ENCODE measurements at regions not wholly inside any gene's neighbourhood (a gene's known extent, or its start where the extent isn't known, plus 50 kb on each side); places are given as distances from the start of the nearest gene placed in this dataset.

- no peak overlapping the region for H4K91ac ChIP-seq (ENCODE audit: insufficient read depth, low read depth, low read length)
- CTCF ChIA-PET: no interaction called here
- no peak overlapping the region for H2AK5ac ChIP-seq (ENCODE audit: low read depth, low read length)
- intact Hi-C loops (cut with micrococcal nuclease) (no loop called here), dilution Hi-C loops (cut with HindIII; ENCODE audit: low sequenced_read_pairs, unreplicated experiment) (no loop called here), in situ Hi-C loops (cut with MboI; ENCODE audit: low sequenced_read_pairs) (no loop called here)
- H3K9me3 ChIP-seq (ENCODE audit: control insufficient read depth, insufficient read depth, low read length): peaks cover 2% of the 10 kb centered on the region; the same call in 1 of the 2 replicates
- H4K8ac ChIP-seq (ENCODE audit: low read depth in 2 of 2, low read length in 2 of 2): no peak overlapping the region
- no peak overlapping the region for H2BK5ac ChIP-seq (ENCODE audit: low read depth, low read length, poor library complexity, severe bottlenecking)
- no peak overlapping the region for H2BK20ac ChIP-seq (ENCODE audit: low read depth, low read length)
- H3K4me2 ChIP-seq (ENCODE audit: low read depth, low read length): no peak overlapping the region
- no peak overlapping the region for H2AFZ ChIP-seq (replicated peaks; ENCODE audit: low read length, poor library complexity)
- BruUV-seq (replicated peaks): no TSS peak
- no peaks in the 10 kb centered on the region for H4K20me1 ChIP-seq (ENCODE audit: insufficient read depth, low read length)
- no peaks in the 10 kb centered on the region for H3K36me3 ChIP-seq (ENCODE audit: control insufficient read depth, insufficient read depth, low read length)
- POLR2A ChIA-PET (ENCODE audit: unreplicated experiment): no interaction called here
- H3K4ac ChIP-seq (ENCODE audit: low read depth, low read length): no peak overlapping the region
- TF ChIP-seq MAFK (IDR thresholded peaks at IDR 0.05; ENCODE audit: low read depth, low read length) (no peak), RAD21 (IDR thresholded peaks at IDR 0.05; ENCODE audit: low read length) (no peak), FOS (IDR thresholded peaks at IDR 0.05; ENCODE audit: low read depth, low read length) (no peak), MAZ (IDR thresholded peaks at IDR 0.05; ENCODE audit: borderline replicate concordance, low read depth, low read length) (no peak), CHD1 (IDR thresholded peaks at IDR 0.05; ENCODE audit: low read depth, low read length) (no peak), BHLHE40 (IDR thresholded peaks at IDR 0.05; ENCODE audit: low read depth, low read length) (no peak), RFX5 (IDR thresholded peaks at IDR 0.05; ENCODE audit: low read depth, low read length) (no peak), POLR2A (IDR thresholded peaks at IDR 0.05; ENCODE audit: low read depth, low read length) (no peak), CEBPB (IDR thresholded peaks at IDR 0.05; ENCODE audit: low read depth, low read length) (no peak), USF2 (IDR thresholded peaks at IDR 0.05; ENCODE audit: low read depth, low read length) (no peak), NFE2L2 (IDR thresholded peaks at IDR 0.05; ENCODE audit: low read depth, low read length) (no peak), MXI1 (IDR thresholded peaks at IDR 0.05; ENCODE audit: borderline replicate concordance, low read depth, low read length) (no peak), SMC3 (IDR thresholded peaks at IDR 0.05; ENCODE audit: low read depth, low read length) (no peak), RCOR1 (IDR thresholded peaks at IDR 0.05; ENCODE audit: insufficient replicate concordance, low read length) (no peak)
- TF ChIP-seq, protein P1, sequence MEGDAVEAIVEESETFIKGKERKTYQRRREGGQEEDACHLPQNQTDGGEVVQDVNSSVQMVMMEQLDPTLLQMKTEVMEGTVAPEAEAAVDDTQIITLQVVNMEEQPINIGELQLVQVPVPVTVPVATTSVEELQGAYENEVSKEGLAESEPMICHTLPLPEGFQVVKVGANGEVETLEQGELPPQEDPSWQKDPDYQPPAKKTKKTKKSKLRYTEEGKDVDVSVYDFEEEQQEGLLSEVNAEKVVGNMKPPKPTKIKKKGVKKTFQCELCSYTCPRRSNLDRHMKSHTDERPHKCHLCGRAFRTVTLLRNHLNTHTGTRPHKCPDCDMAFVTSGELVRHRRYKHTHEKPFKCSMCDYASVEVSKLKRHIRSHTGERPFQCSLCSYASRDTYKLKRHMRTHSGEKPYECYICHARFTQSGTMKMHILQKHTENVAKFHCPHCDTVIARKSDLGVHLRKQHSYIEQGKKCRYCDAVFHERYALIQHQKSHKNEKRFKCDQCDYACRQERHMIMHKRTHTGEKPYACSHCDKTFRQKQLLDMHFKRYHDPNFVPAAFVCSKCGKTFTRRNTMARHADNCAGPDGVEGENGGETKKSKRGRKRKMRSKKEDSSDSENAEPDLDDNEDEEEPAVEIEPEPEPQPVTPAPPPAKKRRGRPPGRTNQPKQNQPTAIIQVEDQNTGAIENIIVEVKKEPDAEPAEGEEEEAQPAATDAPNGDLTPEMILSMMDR (conservative IDR thresholded peaks at IDR 0.05; ENCODE audit: low read depth, low read length): no peak
- TF ChIP-seq, protein P2, sequence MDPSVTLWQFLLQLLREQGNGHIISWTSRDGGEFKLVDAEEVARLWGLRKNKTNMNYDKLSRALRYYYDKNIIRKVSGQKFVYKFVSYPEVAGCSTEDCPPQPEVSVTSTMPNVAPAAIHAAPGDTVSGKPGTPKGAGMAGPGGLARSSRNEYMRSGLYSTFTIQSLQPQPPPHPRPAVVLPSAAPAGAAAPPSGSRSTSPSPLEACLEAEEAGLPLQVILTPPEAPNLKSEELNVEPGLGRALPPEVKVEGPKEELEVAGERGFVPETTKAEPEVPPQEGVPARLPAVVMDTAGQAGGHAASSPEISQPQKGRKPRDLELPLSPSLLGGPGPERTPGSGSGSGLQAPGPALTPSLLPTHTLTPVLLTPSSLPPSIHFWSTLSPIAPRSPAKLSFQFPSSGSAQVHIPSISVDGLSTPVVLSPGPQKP (IDR thresholded peaks at IDR 0.05; ENCODE audit: borderline replicate concordance, low read depth, low read length): no peak
- H3K79me1 ChIP-seq (ENCODE audit: low read depth in 1 of 2, low read length in 2 of 2): no peaks in the 10 kb centered on the region; a peak in 1 of 4 replicates
- H4K5ac ChIP-seq (ENCODE audit: low read depth, low read length): no peak overlapping the region
- H2BK120ac ChIP-seq (ENCODE audit: low read depth, low read length): no peak overlapping the region
- H3K9me1 ChIP-seq (ENCODE audit: insufficient read depth, low read length): no peaks in the 10 kb centered on the region
- no peak overlapping the region for H3K18ac ChIP-seq (ENCODE audit: low read depth, low read length)
- H3K56ac ChIP-seq (ENCODE audit: extremely low read depth, insufficient read depth, low read length): no peak overlapping the region
- H3K27me3 ChIP-seq (ENCODE audit: control insufficient read depth, insufficient read depth, low read length): no peaks in the 10 kb centered on the region; the same call in 1 of the 2 replicates
- H3K27ac ChIP-seq (ENCODE audit: insufficient read depth, low read length): no peak overlapping the region
- ATAC-seq (ENCODE audit: low read depth) (no peak), DNase-seq (no peak)
- 83% methylated on average over 6 of the region's 11 CpGs; no CpG with 5 or more reads in 1 of the 2 experiments for WGBS, 2 experiments (ENCODE audit: extremely low coverage in 2 of 2, insufficient read length in 1 of 2)
- H3K23ac ChIP-seq (ENCODE audit: low read depth, low read length): no peak overlapping the region
- H2AK9ac ChIP-seq (replicated peaks; ENCODE audit: low read depth, low read length, poor library complexity): no peak overlapping the region
- H3K9ac ChIP-seq (ENCODE audit: low read depth, low read length): no peak overlapping the region
- no peaks in the 10 kb centered on the region; the same call in 1 of the 2 replicates for H3K4me1 ChIP-seq (ENCODE audit: control insufficient read depth, insufficient read depth, low read length)
- no peak overlapping the region for H2BK15ac ChIP-seq (ENCODE audit: low read depth, low read length)
- no peak overlapping the region for H3K14ac ChIP-seq (replicated peaks; ENCODE audit: low read depth, low read length)
- no peak overlapping the region for H3K4me3 ChIP-seq (ENCODE audit: insufficient read depth, low read depth, low read length)
Measured at GRCh38 chrX:9372866-9373265, 92.0 kb upstream of the TBL1X start.

Measured in IMR-90 (cell line).